ENCODE measurements at regions not wholly inside any gene's neighbourhood (a gene's known extent, or its start where the extent isn't known, plus 50 kb on each side); places are given as distances from the start of the nearest gene placed in this dataset.

DNA sequence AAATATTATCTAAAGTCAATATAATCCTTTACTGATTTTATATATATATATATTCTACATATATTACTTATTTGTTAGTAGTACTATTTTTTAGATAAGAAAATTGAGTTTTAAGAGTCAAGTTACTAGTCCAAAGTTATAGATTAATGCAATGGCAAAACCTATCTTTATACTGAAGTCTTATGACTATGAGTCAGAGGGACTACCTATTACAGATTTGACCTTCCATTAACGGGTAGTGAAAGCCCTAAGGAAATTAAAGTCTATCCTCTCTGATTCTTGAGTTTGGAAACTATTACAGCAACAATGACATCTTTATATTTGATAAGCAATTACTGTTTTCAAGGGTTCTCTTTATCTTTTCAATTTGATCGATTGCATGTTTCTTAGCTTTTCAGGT, 315.8 kb downstream of the CASP12 start:
- peaks cover 4% of the 10 kb centered on the region; the same call in 1 of the 2 replicates for H3K9me3 ChIP-seq (ENCODE audit: insufficient read depth, low read depth, low read length)
- no peaks in the 10 kb centered on the region for H3K27me3 ChIP-seq (ENCODE audit: insufficient read depth, low read length)
- H3K9ac ChIP-seq (ENCODE audit: low read depth, low read length) = no peak overlapping the region
- H3K4me3 ChIP-seq (ENCODE audit: low read length) = no peak overlapping the region
- no peaks in the 10 kb centered on the region for H3K36me3 ChIP-seq (ENCODE audit: insufficient read depth, low read depth, low read length)
- H3K4me1 ChIP-seq (ENCODE audit: insufficient read depth, low read length) = peaks cover 22% of the 10 kb centered on the region; the same call in 1 of the 2 replicates
- H3K27ac ChIP-seq (ENCODE audit: low read length) = no peak overlapping the region

DNA sequence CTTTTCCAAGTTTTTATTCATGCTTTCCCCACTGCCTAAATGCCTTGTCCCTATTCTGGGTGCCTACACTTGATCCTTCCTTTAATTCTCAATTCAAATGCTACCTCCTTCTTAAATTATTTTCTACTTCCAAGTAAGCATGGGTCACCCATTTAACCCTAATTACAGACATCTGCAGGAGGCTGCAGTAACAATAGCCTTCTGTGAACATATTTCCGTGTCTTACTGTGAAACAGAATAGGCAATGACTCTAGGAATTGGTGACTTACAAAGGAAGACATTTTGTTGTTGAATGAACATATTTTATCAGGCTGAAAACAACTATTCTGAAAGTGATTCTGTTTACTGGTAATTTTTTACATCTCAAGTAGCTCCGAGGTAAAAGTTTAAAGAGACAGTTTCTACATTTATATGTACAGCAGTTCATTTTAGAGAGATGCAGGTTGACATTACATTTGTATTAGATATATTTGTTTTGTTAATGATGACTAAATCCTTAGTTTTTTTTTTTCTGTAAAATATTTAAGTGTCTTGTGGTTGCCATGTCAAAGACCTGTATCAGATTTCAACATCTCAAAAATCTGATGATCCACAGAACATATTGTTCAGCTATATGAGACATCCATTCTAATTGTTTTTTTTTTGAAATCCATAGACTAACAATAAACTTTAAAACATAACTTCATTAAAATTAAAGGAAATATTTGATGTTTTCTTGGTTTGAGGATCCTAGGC, 316.8 kb downstream of the CASP12 start:
- H3K9me3 ChIP-seq (ENCODE audit: insufficient read depth, low read depth, low read length) = peaks cover 4% of the 10 kb centered on the region; the same call in 1 of the 2 replicates
- no peaks in the 10 kb centered on the region for H3K27me3 ChIP-seq (ENCODE audit: insufficient read depth, low read length)
- peak overlapping the region; percentile 48 for H3K27ac ChIP-seq (ENCODE audit: low read length)
- peaks cover 22% of the 10 kb centered on the region; the same call in 1 of the 2 replicates for H3K4me1 ChIP-seq (ENCODE audit: insufficient read depth, low read length)
- no peaks in the 10 kb centered on the region for H3K36me3 ChIP-seq (ENCODE audit: insufficient read depth, low read depth, low read length)
- peak overlapping the region; percentile 46; the same call in 1 of the 2 replicates for H3K4me3 ChIP-seq (ENCODE audit: low read length)
- H3K9ac ChIP-seq (ENCODE audit: low read depth, low read length) = peak overlapping the region; percentile 59; the same call in 1 of the 2 replicates

DNA sequence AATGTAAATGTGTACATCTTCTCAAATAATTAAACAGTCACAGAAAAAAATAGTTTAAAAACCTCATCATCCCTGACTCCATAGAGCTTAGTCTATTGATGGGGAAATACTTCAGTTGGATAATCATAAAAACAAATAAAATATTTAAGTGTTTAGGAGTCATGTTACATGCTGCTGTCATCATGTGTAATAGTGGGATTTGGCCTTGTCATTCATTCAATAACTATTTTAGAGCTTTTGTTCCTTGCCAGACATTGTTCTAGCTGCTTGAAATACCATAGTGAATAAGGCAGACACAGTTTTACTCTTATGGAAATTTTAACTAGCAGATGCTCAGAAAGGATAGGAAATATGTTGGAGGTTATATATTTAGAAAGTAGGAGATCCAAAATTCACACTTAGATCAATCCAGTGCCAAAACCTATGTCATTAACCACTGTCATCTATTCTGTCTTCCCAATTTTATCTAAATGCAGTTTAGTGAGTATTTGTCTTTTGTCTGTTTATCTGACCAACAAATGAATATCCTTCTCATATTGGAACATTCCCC, 324.7 kb downstream of the CASP12 start:
- H3K4me3 ChIP-seq (ENCODE audit: low read length) = no peak overlapping the region
- no peak overlapping the region for H3K27ac ChIP-seq (ENCODE audit: low read length)
- no peaks in the 10 kb centered on the region for H3K36me3 ChIP-seq (ENCODE audit: insufficient read depth, low read depth, low read length)
- H3K4me1 ChIP-seq (ENCODE audit: insufficient read depth, low read length) = no peaks in the 10 kb centered on the region
- H3K27me3 ChIP-seq (ENCODE audit: insufficient read depth, low read length) = no peaks in the 10 kb centered on the region
- no peak overlapping the region for H3K9ac ChIP-seq (ENCODE audit: low read depth, low read length)
- peaks cover 18% of the 10 kb centered on the region for H3K9me3 ChIP-seq (ENCODE audit: insufficient read depth, low read depth, low read length)

DNA sequence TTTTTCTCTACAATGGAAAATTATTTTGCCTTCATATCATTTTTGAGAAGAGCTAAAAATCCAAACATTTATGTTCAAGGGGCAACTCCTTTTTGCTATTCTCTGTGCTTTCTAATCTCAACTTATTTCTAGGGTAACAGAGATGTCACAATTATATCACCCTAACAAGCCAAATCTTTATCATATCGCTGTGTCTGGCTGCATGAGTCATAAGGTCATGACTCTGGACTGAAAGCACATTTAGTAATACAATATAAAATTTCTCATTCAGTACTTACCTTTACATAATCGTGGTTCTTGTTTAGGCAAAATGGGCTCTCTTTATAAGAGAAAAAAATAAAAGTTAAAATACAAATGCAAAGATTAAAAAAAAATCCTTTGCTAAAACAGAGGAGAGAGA, 326.0 kb downstream of the CASP12 start:
- Histone ChIP-seq H3K27ac (ENCODE audit: low read length) (no peak overlapping the region), H3K4me1 (ENCODE audit: insufficient read depth, low read length) (no peaks in the 10 kb centered on the region), H3K36me3 (ENCODE audit: insufficient read depth, low read depth, low read length) (no peaks in the 10 kb centered on the region), H3K9me3 (ENCODE audit: insufficient read depth, low read depth, low read length) (peaks cover 14% of the 10 kb centered on the region), H3K27me3 (ENCODE audit: insufficient read depth, low read length) (no peaks in the 10 kb centered on the region), H3K4me3 (ENCODE audit: low read length) (no peak overlapping the region), H3K9ac (ENCODE audit: low read depth, low read length) (no peak overlapping the region)

DNA sequence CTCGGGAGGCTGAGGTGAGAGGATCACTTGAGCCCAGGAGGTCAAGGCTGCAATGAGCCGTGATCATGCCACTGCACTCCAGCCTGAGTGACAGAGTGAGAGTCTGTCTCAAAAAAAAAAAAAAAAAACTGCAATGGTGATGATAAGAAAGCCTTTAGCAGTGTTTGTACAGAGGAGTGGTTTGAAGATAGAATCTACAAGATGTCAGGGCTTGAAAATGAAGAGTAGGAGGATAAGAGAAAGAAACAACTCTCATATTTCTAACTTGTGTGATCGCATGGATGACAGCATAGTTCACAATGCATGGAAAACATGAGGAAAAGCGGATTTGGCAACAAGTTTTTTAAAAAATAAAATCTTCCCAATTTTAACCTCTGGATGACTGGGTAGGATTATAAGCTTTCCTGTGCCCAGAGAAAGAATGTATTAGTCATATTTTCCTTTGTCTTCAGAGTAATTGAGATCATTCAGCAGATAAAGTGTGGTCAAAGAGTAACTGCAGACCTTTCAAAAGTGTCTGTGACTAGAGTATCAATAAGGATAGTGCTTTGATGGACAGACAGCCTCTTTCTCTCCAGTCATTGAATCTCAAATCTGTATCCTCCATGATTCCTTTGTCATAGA, 328.1 kb downstream of the CASP12 start:
- H3K4me1 ChIP-seq (ENCODE audit: insufficient read depth, low read length) = no peaks in the 10 kb centered on the region

DNA sequence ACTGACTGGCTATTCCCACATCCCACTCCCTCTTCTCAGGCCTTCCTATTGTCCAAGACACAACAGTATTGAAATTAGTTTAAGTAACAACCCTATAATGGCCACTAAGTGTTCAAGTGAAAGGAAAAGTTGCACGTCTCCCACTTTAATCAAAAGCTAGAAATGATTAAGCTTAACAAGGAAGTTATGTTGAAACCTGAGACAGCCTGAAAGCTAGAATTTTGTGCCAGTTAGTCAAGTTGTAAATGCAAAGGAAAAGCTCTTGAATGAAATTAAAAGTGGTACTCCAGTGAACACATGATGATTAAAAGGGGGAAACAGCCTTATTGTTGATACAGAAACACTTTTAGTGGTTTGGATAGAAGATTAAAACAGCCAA, 332.7 kb downstream of the CASP12 start:
- H3K27me3 ChIP-seq (ENCODE audit: insufficient read depth, low read length) = no peaks in the 10 kb centered on the region
- H3K36me3 ChIP-seq (ENCODE audit: insufficient read depth, low read depth, low read length) = no peaks in the 10 kb centered on the region
- H3K4me3 ChIP-seq (ENCODE audit: low read length) = no peak overlapping the region
- H3K4me1 ChIP-seq (ENCODE audit: insufficient read depth, low read length) = no peaks in the 10 kb centered on the region
- H3K9me3 ChIP-seq (ENCODE audit: insufficient read depth, low read depth, low read length) = no peaks in the 10 kb centered on the region
- H3K9ac ChIP-seq (ENCODE audit: low read depth, low read length) = no peak overlapping the region
- H3K27ac ChIP-seq (ENCODE audit: low read length) = no peak overlapping the region

More for the DNA sequence above, 328.1 kb downstream of the CASP12 start:
- H3K9me3 ChIP-seq (ENCODE audit: insufficient read depth, low read depth, low read length) = peaks cover 5% of the 10 kb centered on the region; the same call in 1 of the 2 replicates
- no peaks in the 10 kb centered on the region for H3K36me3 ChIP-seq (ENCODE audit: insufficient read depth, low read depth, low read length)
- H3K9ac ChIP-seq (ENCODE audit: low read depth, low read length) = no peak overlapping the region
- no peak overlapping the region for H3K4me3 ChIP-seq (ENCODE audit: low read length)
- H3K27me3 ChIP-seq (ENCODE audit: insufficient read depth, low read length) = no peaks in the 10 kb centered on the region
- no peak overlapping the region for H3K27ac ChIP-seq (ENCODE audit: low read length)

DNA sequence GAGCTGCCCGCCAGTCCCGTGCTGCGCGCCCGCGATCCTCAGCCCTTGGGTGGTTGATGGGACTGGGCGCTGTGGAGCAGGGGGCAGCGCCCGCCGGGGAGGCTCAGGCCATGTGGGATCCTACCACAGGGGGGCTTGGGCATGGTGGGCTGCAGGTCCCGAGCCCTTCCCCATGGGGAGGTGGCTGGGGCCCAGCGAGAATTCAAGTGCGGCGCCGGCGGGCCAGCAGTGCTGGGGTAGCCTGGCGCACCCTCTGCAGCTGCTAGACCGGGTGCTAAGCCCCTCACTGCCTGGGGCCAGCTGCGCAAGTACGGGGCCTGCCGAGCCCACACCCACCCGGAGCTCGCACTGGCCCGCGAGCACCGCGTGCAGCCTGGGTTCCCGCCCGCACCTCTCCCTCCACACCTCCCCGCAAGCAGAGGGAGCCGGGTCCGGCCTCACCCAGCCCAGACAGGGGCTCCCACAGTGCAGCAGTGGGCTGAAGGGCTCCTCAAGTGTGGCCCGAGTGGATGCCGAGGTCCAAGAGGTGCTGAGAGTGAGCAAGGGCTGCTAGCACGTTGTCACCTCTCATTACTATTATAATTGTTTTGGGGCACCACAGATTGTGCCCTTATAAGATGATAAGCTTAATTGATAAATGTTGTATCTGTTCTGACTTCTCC, 333.2 kb downstream of the CASP12 start:
- Histone ChIP-seq H3K27ac (ENCODE audit: low read length) (no peak overlapping the region), H3K27me3 (ENCODE audit: insufficient read depth, low read length) (no peaks in the 10 kb centered on the region), H3K4me1 (ENCODE audit: insufficient read depth, low read length) (no peaks in the 10 kb centered on the region), H3K9ac (ENCODE audit: low read depth, low read length) (no peak overlapping the region), H3K36me3 (ENCODE audit: insufficient read depth, low read depth, low read length) (no peaks in the 10 kb centered on the region), H3K9me3 (ENCODE audit: insufficient read depth, low read depth, low read length) (no peaks in the 10 kb centered on the region), H3K4me3 (ENCODE audit: low read length) (no peak overlapping the region)

DNA sequence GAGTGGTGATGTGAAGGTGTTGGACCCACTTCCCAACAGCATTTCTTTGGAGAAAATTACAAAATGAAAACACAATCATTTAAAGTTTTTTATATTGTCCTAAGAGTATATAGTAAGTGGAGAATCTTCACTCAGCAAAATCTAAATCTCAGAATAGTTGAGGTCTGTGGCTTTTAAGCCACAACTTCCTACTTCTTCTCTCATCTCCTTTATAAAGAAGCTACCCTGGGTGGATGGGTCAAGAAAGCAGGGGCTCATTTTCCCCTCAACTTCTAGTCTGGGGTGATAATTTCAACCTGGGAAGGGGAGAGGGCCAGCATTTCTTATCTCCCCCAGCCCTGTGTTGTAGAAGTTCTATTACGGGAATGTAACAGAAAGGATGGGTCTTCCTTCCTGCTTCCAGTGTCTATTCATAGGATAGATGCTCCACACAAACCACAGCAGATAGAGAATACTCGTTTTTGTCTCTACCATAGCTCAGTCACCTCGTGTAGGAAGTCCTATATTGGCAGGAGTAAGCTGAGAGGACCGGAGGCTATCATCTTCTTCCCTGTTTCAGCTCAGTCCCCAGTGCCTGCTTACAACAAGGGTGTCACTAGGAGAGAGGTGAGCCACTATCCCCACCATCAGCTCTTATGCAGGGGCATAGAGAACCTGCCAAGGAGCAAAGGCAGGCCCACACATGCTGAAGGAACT, 341.5 kb downstream of the CASP12 start:
- no peak overlapping the region for H3K9ac ChIP-seq (ENCODE audit: low read depth, low read length)
- H3K4me3 ChIP-seq (ENCODE audit: low read length) = no peak overlapping the region
- H3K27ac ChIP-seq (ENCODE audit: low read length) = no peak overlapping the region
- no peaks in the 10 kb centered on the region for H3K4me1 ChIP-seq (ENCODE audit: insufficient read depth, low read length)
- no peaks in the 10 kb centered on the region for H3K9me3 ChIP-seq (ENCODE audit: insufficient read depth, low read depth, low read length)
- H3K36me3 ChIP-seq (ENCODE audit: insufficient read depth, low read depth, low read length) = no peaks in the 10 kb centered on the region
- no peaks in the 10 kb centered on the region for H3K27me3 ChIP-seq (ENCODE audit: insufficient read depth, low read length)

DNA sequence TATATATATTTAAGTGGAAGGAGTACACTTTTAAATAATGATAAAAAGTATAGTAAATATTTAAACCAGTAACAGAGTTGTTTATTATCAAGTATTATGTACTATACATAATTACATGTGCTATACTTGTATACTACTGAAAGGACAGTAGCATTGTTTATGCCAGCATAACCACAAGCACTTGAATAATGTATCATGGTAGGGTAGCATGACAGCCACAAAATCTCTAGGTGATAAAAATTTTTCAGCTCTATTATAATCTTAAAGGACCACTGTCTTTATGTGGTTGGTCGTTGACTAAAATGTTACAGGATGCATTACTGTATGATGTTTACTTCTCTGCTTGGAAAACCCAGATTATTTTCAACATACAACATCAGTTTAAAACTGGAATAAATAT, 349.2 kb downstream of the CASP12 start:
- Histone ChIP-seq H3K9me3 (ENCODE audit: insufficient read depth, low read depth, low read length) (no peaks in the 10 kb centered on the region), H3K27me3 (ENCODE audit: insufficient read depth, low read length) (no peaks in the 10 kb centered on the region), H3K4me3 (ENCODE audit: low read length) (no peak overlapping the region), H3K4me1 (ENCODE audit: insufficient read depth, low read length) (no peaks in the 10 kb centered on the region), H3K36me3 (ENCODE audit: insufficient read depth, low read depth, low read length) (no peaks in the 10 kb centered on the region), H3K9ac (ENCODE audit: low read depth, low read length) (no peak overlapping the region), H3K27ac (ENCODE audit: low read length) (no peak overlapping the region)

DNA sequence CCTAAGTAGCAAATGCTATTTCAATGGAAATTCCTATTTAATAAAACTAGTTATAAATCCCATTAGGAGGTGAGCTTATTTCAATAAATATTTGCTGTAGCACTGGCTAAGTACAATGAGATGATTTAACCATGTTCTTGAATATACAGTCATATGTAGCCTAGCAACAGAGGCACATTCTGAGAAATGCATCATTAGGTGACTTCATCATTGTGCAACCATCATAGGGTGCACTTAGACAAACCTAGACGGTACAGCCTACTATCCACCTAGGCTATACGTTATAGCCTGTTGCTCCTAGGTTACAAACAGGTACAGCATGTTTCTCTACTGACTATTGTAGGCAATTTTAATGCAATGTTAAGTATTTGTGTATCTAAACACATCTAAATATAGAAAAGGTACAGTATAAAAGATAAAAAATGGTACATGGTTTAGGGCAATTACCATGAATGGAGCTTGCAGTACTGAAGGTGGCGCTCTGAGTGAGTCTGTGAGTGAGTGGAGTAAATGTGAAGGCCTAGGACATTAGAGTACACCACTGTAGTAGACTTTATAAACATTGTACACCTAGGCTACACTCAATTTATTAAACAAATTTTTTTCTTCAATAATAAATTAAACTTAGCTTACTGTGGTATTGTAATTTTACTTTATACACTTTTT, 350.1 kb downstream of the CASP12 start:
- Histone ChIP-seq H3K4me1 (ENCODE audit: insufficient read depth, low read length) (no peaks in the 10 kb centered on the region), H3K36me3 (ENCODE audit: insufficient read depth, low read depth, low read length) (no peaks in the 10 kb centered on the region), H3K27ac (ENCODE audit: low read length) (no peak overlapping the region), H3K9me3 (ENCODE audit: insufficient read depth, low read depth, low read length) (no peaks in the 10 kb centered on the region), H3K27me3 (ENCODE audit: insufficient read depth, low read length) (no peaks in the 10 kb centered on the region), H3K9ac (ENCODE audit: low read depth, low read length) (no peak overlapping the region), H3K4me3 (ENCODE audit: low read length) (no peak overlapping the region)

DNA sequence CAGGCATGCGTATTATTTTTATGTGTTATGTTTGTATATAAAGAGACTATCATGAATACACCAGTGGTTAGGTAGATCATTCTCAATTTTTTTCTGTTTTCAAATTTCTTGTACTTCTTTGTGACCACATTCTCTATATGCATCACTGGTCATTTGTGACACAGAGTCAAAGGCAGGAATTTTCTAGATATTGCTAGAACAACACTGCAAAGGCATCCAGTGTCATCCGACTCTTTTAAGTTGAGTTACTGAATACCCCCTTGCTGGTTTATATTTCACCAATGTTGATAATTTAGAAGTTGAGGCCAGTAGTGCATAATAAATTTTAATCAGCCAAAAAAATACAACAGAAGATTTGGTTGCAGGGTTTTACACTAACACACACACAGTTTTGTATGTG, 351.8 kb downstream of the CASP12 start:
- H3K27ac ChIP-seq (ENCODE audit: low read length) = no peak overlapping the region
- no peak overlapping the region for H3K4me3 ChIP-seq (ENCODE audit: low read length)
- H3K4me1 ChIP-seq (ENCODE audit: insufficient read depth, low read length) = no peaks in the 10 kb centered on the region
- H3K27me3 ChIP-seq (ENCODE audit: insufficient read depth, low read length) = no peaks in the 10 kb centered on the region
- H3K9me3 ChIP-seq (ENCODE audit: insufficient read depth, low read depth, low read length) = no peaks in the 10 kb centered on the region
- H3K9ac ChIP-seq (ENCODE audit: low read depth, low read length) = no peak overlapping the region
- H3K36me3 ChIP-seq (ENCODE audit: insufficient read depth, low read depth, low read length) = no peaks in the 10 kb centered on the region
